ENCODE measurements at regions not wholly inside any gene's neighbourhood (a gene's known extent, or its start where the extent isn't known, plus 50 kb on each side); places are given as distances from the start of the nearest gene placed in this dataset.

DNA sequence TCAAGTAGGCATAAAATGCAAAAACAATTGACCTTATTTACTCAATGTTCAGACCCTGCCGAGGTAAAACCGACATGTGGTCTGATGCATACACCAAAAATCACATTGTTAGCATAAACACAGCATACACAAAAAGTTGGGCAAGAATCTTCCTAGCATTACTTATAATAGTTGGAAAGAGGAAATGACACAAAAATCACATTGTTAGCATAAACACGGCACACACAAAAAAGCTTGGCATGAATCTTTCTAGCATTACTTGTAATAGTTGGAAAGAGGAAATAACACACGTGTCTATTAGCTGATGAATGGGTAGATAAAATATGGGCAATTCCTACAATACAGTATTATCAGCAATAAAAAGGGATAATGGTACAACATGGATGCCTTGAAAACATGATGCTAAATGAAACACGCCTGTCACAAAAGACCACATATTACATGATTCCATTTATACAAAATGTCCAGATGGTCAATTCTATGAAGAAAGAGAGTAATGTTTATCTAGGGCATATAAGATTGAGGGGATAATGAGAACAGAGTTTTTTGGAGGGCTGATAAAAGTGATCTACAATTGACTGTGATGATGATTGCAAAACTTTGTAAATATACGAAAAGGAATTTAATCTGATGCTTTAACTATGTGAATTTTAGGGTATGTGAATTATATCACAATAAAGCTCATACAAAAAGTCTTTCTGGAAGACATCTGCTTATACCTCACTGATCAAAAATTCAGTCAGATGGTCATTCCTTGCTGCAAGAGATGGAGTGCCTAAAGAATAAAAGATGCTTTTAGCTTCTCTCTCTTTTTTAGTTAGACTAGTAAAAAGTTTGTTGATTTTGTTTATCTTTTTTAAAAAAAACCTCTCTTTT, 1019.5 kb upstream of the CITED2 start:
- 54 to 69% (median 62%) methylated on average over 6 of the region's 6 CpGs for WGBS, 4 donors
- intact Hi-C loops (cut with DNase I) = no loop called here
- no peak for DNase-seq
- H3K36me3 ChIP-seq (replicated peaks in 1 of 2) = no peaks in the 10 kb centered on the region
- no peak overlapping the region for H3K27ac ChIP-seq
- TF ChIP-seq POLR2A (IDR thresholded peaks at IDR 0.05) = no peak
- TF ChIP-seq, protein P1, sequence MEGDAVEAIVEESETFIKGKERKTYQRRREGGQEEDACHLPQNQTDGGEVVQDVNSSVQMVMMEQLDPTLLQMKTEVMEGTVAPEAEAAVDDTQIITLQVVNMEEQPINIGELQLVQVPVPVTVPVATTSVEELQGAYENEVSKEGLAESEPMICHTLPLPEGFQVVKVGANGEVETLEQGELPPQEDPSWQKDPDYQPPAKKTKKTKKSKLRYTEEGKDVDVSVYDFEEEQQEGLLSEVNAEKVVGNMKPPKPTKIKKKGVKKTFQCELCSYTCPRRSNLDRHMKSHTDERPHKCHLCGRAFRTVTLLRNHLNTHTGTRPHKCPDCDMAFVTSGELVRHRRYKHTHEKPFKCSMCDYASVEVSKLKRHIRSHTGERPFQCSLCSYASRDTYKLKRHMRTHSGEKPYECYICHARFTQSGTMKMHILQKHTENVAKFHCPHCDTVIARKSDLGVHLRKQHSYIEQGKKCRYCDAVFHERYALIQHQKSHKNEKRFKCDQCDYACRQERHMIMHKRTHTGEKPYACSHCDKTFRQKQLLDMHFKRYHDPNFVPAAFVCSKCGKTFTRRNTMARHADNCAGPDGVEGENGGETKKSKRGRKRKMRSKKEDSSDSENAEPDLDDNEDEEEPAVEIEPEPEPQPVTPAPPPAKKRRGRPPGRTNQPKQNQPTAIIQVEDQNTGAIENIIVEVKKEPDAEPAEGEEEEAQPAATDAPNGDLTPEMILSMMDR (IDR thresholded peaks at IDR 0.05) = no peak
- H3K9me3 ChIP-seq (replicated peaks in 1 of 3) = no peaks in the 10 kb centered on the region
- H3K27me3 ChIP-seq = no peaks in the 10 kb centered on the region
- no peaks in the 10 kb centered on the region for H3K4me1 ChIP-seq (replicated peaks in 1 of 2)
- no peak overlapping the region for H3K4me3 ChIP-seq

DNA sequence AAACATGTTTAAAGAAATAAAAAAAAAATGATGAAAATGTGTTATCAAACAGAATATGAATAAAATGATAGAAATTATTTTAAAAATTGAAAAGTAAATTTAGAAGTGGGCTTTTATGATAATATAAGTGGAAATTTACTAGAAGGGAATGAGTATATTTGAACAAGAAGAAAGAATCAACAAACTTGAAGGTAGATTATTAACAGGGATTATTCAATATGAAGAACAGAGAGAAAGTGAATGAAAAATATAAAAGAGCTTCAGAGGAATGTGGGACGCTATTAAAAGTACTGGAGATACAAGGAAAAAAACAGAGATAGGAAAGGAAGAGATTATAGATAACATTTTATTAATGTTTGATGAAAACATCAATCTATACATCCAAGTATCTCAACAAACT, 1014.4 kb upstream of the CITED2 start:
- WGBS, 4 donors = 88 to 100% (median 94%) methylated on average over 1 of the region's 1 CpG
- no peak overlapping the region for H3K4me3 ChIP-seq
- intact Hi-C loops (cut with DNase I) = no loop called here
- H3K36me3 ChIP-seq (replicated peaks in 1 of 2) = no peaks in the 10 kb centered on the region
- DNase-seq = no peak
- H3K4me1 ChIP-seq (replicated peaks in 1 of 2) = no peaks in the 10 kb centered on the region
- TF ChIP-seq POLR2A (IDR thresholded peaks at IDR 0.05) = no peak
- TF ChIP-seq, protein P1 (IDR thresholded peaks at IDR 0.05) = no peak
- H3K27ac ChIP-seq = no peak overlapping the region
- no peaks in the 10 kb centered on the region for H3K9me3 ChIP-seq (replicated peaks in 1 of 3)
- no peaks in the 10 kb centered on the region for H3K27me3 ChIP-seq

DNA sequence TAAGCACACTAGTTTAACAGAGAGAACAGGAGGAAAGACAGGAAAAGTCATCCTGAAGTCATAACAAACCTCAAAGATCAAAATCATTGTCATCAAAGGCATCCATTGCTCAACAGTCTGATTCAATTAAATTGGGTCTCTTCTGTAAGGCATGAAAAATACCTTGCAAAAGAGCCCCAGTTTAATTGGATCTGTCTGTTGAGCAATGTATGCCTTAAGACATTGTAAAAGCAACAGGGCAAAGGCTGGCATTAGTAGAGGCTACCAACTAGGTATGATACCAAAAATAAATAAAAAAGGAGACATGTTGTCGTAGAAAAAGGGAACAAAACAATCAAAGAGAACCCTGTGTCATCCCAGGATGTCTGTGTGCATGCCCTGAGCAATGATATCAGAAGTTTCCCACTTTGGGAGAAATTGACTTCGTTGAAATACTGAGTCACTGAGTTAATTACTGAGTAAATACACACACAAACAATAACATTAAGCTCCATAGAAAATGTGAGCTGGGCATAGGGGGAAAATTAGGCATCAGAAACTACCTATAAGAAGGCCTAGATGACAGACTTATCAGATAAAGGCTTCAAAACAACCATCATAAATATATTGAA, 1013.8 kb upstream of the CITED2 start:
- Histone ChIP-seq H3K36me3 (replicated peaks in 1 of 2) (no peaks in the 10 kb centered on the region), H3K4me3 (no peak overlapping the region), H3K27ac (no peak overlapping the region), H3K4me1 (replicated peaks in 1 of 2) (no peaks in the 10 kb centered on the region), H3K27me3 (no peaks in the 10 kb centered on the region), H3K9me3 (replicated peaks in 1 of 3) (no peaks in the 10 kb centered on the region)
- intact Hi-C loops (cut with DNase I) = no loop called here
- WGBS, 4 donors = 84 to 92% (median 87%) methylated on average over 2 of the region's 2 CpGs
- DNase-seq = no peak
- TF ChIP-seq POLR2A (IDR thresholded peaks at IDR 0.05) = no peak
- TF ChIP-seq, protein P1 (IDR thresholded peaks at IDR 0.05) = no peak

DNA sequence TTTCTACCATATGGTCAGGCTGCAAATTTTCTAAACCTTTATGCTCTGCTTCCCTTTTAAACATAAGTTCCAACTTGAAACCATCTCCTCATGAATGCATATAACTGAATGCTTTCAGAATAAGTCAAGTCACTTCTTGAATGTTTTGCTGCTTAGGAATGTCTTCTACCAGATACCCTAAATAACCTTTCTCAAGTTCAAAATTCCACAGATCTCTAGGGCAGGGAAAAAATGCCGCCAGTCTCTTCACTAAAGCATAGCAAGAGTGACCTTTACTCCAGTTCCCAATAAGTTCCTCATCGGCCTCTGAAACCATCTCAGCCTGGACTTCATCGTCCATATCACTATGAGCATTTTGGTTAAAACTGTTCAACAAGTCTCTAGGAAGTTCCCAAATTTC, 1011.2 kb upstream of the CITED2 start:
- H3K9me3 ChIP-seq (replicated peaks in 1 of 3) = no peaks in the 10 kb centered on the region
- H3K36me3 ChIP-seq (replicated peaks in 1 of 2) = no peaks in the 10 kb centered on the region
- intact Hi-C loops (cut with DNase I) = no loop called here
- H3K27me3 ChIP-seq = no peaks in the 10 kb centered on the region
- no peak for DNase-seq
- no peak overlapping the region for H3K4me3 ChIP-seq
- 82 to 96% (median 88%) methylated on average over 3 of the region's 3 CpGs for WGBS, 4 donors
- TF ChIP-seq, protein P1 (IDR thresholded peaks at IDR 0.05) = no peak
- TF ChIP-seq POLR2A (IDR thresholded peaks at IDR 0.05) = no peak
- no peak overlapping the region for H3K27ac ChIP-seq
- no peaks in the 10 kb centered on the region for H3K4me1 ChIP-seq (replicated peaks in 1 of 2)
